Fibroblast of pulmonary artery (primary cell): ENCODE measurements at regions not wholly inside any gene's neighbourhood (a gene's known extent, or its start where the extent isn't known, plus 50 kb on each side); places are given as distances from the start of the nearest gene placed in this dataset.
"Not testable (repeated sequence)": the region's sequence is repeated elsewhere in the genome, so short reads cannot be mapped to it uniquely, and the experiment has no call there.

ENCODE experiments used
- DNase-seq: peaks from one replicate; pipeline ENCODE4 v3.0.0-alpha.2; 2010; ENCODE audit warnings: low read depth
- H3K4me3 ChIP-seq: replicated peaks from 2 replicates; pipeline ENCODE4 v1.5.1; 2011; ENCODE audit warnings: low read depth, mild to moderate bottlenecking, control low read depth, low read length, moderate library complexity
- TF ChIP-seq, protein P1 (sequence below): IDR thresholded peaks from 2 replicates; pipeline ENCODE4 v1.5.1; 2011; ENCODE audit warnings: mild to moderate bottlenecking, control low read depth, low read length, inconsistent platforms; ENCODE audit errors: missing control alignments

DNA sequence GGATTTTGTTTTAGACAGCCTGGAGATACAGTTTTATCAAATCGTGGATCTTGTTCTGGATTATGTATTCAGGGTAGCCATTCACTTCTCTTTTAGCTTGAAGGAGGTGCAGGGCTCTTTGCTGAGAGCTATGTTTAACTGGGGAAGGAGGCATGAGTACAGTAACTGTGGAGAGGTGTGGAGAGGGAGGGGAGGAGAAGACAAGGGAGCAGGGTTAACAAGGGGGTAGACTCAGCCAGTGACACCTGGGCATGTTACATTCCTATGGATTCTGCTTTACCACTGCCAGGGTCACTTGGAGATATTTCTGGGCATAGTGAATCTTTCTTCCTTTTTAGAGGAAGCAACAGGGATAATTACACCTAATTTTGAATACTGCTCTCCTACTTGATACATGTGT is 536.0 kb downstream of the TMEM135 start:
- no peak overlapping the region for H3K4me3 ChIP-seq
- TF ChIP-seq, protein P1, sequence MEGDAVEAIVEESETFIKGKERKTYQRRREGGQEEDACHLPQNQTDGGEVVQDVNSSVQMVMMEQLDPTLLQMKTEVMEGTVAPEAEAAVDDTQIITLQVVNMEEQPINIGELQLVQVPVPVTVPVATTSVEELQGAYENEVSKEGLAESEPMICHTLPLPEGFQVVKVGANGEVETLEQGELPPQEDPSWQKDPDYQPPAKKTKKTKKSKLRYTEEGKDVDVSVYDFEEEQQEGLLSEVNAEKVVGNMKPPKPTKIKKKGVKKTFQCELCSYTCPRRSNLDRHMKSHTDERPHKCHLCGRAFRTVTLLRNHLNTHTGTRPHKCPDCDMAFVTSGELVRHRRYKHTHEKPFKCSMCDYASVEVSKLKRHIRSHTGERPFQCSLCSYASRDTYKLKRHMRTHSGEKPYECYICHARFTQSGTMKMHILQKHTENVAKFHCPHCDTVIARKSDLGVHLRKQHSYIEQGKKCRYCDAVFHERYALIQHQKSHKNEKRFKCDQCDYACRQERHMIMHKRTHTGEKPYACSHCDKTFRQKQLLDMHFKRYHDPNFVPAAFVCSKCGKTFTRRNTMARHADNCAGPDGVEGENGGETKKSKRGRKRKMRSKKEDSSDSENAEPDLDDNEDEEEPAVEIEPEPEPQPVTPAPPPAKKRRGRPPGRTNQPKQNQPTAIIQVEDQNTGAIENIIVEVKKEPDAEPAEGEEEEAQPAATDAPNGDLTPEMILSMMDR = no peak
- DNase-seq = no peak

DNA sequence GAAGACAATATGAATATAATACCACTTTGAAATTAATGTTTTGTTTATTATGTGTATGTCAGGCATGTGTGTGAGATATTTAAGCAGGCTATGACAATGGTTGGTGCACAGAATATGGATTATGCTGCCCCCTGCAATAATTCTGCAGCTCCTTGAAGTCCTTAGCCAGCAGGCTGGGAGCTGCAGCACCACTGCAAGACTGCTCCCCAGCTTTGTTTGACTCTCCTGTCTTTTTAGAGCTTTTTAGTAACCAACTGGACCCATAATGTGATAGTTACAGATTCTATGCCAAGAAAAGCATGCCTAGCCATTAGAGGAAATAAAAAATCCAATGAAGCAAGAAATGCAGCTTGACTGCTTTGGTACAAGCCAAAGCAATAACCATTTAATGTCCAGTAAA is 535.1 kb downstream of the TMEM135 start:
- no peak overlapping the region for H3K4me3 ChIP-seq
- TF ChIP-seq, protein P1 = no peak
- no peak for DNase-seq

- DNase-seq = no peak
- TF ChIP-seq, protein P1 = no peak
- no peak overlapping the region for H3K4me3 ChIP-seq
Measured at GRCh38 chr11:87560352-87560751, 522.6 kb downstream of the TMEM135 start.

- H3K4me3 ChIP-seq, DNase-seq: not testable (repeated sequence)
Measured at GRCh38 chr11:87559852-87560251, 522.1 kb downstream of the TMEM135 start.

DNA sequence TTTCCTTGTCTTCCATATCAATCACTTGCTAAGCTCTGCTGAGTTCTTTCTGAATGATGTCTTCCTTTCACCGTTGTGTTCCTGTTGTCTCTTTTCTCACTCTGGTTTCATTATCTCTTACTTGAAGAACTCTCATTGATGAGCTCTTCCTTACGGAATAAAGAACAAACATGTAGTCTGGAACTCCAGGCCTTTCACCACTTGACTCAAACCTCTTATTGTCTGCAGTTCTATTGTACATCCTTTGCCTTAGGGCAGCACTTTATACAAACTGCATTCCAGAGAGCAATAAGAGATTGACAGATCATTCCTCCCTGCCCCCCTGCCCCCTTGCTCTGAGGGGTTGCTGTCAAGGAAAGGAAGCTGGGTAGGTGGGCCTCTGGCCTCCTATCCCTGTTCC is 517.4 kb downstream of the TMEM135 start:
- TF ChIP-seq, protein P1 = no peak
- H3K4me3 ChIP-seq = no peak overlapping the region
- no peak for DNase-seq

GRCh38 chr11:87548797-87549196 is 511.1 kb downstream of the TMEM135 start:
- no peak overlapping the region for H3K4me3 ChIP-seq
- no peak for DNase-seq
- TF ChIP-seq, protein P1 = no peak

GRCh38 chr11:87545858-87546257 is 508.1 kb downstream of the TMEM135 start:
- DNase-seq = no peak
- TF ChIP-seq, protein P1 = no peak
- no peak overlapping the region for H3K4me3 ChIP-seq

DNA sequence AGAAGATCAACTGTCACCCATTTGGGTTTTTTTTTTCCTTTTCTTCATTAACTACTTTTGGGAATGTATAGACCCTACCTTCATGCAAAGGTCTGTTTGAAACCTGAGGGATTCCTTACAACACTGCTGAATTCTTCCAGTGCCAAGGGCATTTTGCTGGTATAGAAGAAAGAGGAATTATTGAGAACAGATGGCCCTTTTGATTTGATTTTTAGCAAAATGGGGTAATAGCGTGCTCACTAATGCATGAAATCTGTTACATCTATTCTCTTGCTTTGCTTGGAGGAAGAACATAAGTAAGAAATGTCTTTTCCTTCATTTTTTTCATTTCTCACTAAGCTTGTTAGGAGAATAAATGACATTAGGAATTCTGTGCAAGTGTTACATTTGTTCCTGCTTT is 501.9 kb downstream of the TMEM135 start:
- no peak overlapping the region for H3K4me3 ChIP-seq
- DNase-seq = no peak
- TF ChIP-seq, protein P1 = no peak
